NCI-H774 (cell line): ENCODE measurements at regions not wholly inside any gene's neighbourhood (a gene's known extent, or its start where the extent isn't known, plus 50 kb on each side); places are given as distances from the start of the nearest gene placed in this dataset.

Source experiments
- DNase-seq: peaks from one replicate; lab custom pipeline; 2025; lab: John Stamatoyannopoulos, UW

- no peak for DNase-seq
Measured at GRCh38 chr5:133738271-133738670, 125.9 kb upstream of the FSTL4 start.

- DNase-seq = no peak
Measured at GRCh38 chr5:133736512-133736911, 124.2 kb upstream of the FSTL4 start.

- DNase-seq = peak; percentile 15
Measured at GRCh38 chr5:133735346-133735745, 123.0 kb upstream of the FSTL4 start.

GRCh38 chr5:133734916-133735315 lies 122.6 kb upstream of the FSTL4 start:
- DNase-seq = no peak

- no peak for DNase-seq
Measured at GRCh38 chr5:133732536-133732935, 120.2 kb upstream of the FSTL4 start.

- no peak for DNase-seq
Measured at GRCh38 chr5:133731951-133732350, 119.6 kb upstream of the FSTL4 start.

GRCh38 chr5:133730866-133731265 lies 118.5 kb upstream of the FSTL4 start:
- no peak for DNase-seq

GRCh38 chr5:133730346-133730745 lies 118.0 kb upstream of the FSTL4 start:
- DNase-seq = no peak

- no peak for DNase-seq
Measured at GRCh38 chr5:133729800-133730199, 117.5 kb upstream of the FSTL4 start.

GRCh38 chr5:133728475-133728874 lies 116.1 kb upstream of the FSTL4 start:
- no peak for DNase-seq

- DNase-seq = no peak
Measured at GRCh38 chr5:133727636-133728035, 115.3 kb upstream of the FSTL4 start.

GRCh38 chr5:133723651-133724366 lies 111.5 kb upstream of the FSTL4 start:
- DNase-seq = no peak

GRCh38 chr5:133723126-133723525 lies 110.8 kb upstream of the FSTL4 start:
- DNase-seq = no peak

GRCh38 chr5:133721365-133721764 lies 109.0 kb upstream of the FSTL4 start:
- DNase-seq = no peak

- no peak for DNase-seq
Measured at GRCh38 chr5:133718457-133718856, 106.1 kb upstream of the FSTL4 start.

- DNase-seq = no peak
Measured at GRCh38 chr5:133716532-133717183, 104.3 kb upstream of the FSTL4 start.

GRCh38 chr5:133715616-133716015 lies 103.3 kb upstream of the FSTL4 start:
- DNase-seq = no peak

- DNase-seq = no peak
Measured at GRCh38 chr5:133715216-133715615, 102.9 kb upstream of the FSTL4 start.

GRCh38 chr5:133714161-133714915 lies 102.0 kb upstream of the FSTL4 start:
- no peak for DNase-seq

GRCh38 chr5:133713751-133714150 lies 101.4 kb upstream of the FSTL4 start:
- no peak for DNase-seq

- no peak for DNase-seq
Measured at GRCh38 chr5:133713209-133713608, 100.9 kb upstream of the FSTL4 start.

GRCh38 chr5:133712562-133712961 lies 100.2 kb upstream of the FSTL4 start:
- DNase-seq = no peak

- no peak for DNase-seq
Measured at GRCh38 chr5:133709209-133709725, 96.9 kb upstream of the FSTL4 start.
